ENCODE measurements at regions not wholly inside any gene's neighbourhood (a gene's known extent, or its start where the extent isn't known, plus 50 kb on each side); places are given as distances from the start of the nearest gene placed in this dataset.

GRCh38 chr6:48281217-48281616 lies 170.2 kb upstream of the PTCHD4 start:
- DNase-seq: no peak

- DNase-seq: peak in 2 of 58 donors; percentile 7 to 18
Measured at GRCh38 chr6:48280035-48280620, 169.1 kb upstream of the PTCHD4 start.

- no peak for DNase-seq
Measured at GRCh38 chr6:48278261-48278660, 167.3 kb upstream of the PTCHD4 start.

GRCh38 chr6:48272518-48272917 lies 161.5 kb upstream of the PTCHD4 start:
- DNase-seq: no peak

- no peak for DNase-seq
Measured at GRCh38 chr6:48255094-48255493, 144.1 kb upstream of the PTCHD4 start.

- DNase-seq: no peak
Measured at GRCh38 chr6:48249071-48249470, 138.1 kb upstream of the PTCHD4 start.

- no peak for DNase-seq
Measured at GRCh38 chr6:48243071-48243470, 132.1 kb upstream of the PTCHD4 start.

GRCh38 chr6:48240287-48240686 lies 129.3 kb upstream of the PTCHD4 start:
- no peak for DNase-seq

- no peak for DNase-seq
Measured at GRCh38 chr6:48236375-48236774, 125.4 kb upstream of the PTCHD4 start.

GRCh38 chr6:48233063-48233462 lies 122.1 kb upstream of the PTCHD4 start:
- DNase-seq: no peak

- DNase-seq: no peak
Measured at GRCh38 chr6:48229841-48230240, 118.8 kb upstream of the PTCHD4 start.

- no peak for DNase-seq
Measured at GRCh38 chr6:48222241-48222640, 111.2 kb upstream of the PTCHD4 start.

- no peak for DNase-seq
Measured at GRCh38 chr6:48213076-48213788, 102.2 kb upstream of the PTCHD4 start.

GRCh38 chr6:48212501-48212900 lies 101.5 kb upstream of the PTCHD4 start:
- DNase-seq: no peak

GRCh38 chr6:48206091-48206490 lies 95.1 kb upstream of the PTCHD4 start:
- DNase-seq: no peak

- DNase-seq: no peak
Measured at GRCh38 chr6:48200869-48201390, 89.9 kb upstream of the PTCHD4 start.

- DNase-seq: no peak
Measured at GRCh38 chr6:48199499-48199898, 88.5 kb upstream of the PTCHD4 start.

GRCh38 chr6:48197941-48198340 lies 86.9 kb upstream of the PTCHD4 start:
- DNase-seq: no peak

- DNase-seq: no peak
Measured at GRCh38 chr6:48194596-48195295, 83.7 kb upstream of the PTCHD4 start.

- no peak for DNase-seq
Measured at GRCh38 chr6:48188158-48188557, 77.2 kb upstream of the PTCHD4 start.

- DNase-seq: no peak
Measured at GRCh38 chr6:48186746-48187145, 75.7 kb upstream of the PTCHD4 start.

GRCh38 chr6:48184648-48185047 lies 73.7 kb upstream of the PTCHD4 start:
- DNase-seq: no peak
